ENCODE measurements at regions not wholly inside any gene's neighbourhood (a gene's known extent, or its start where the extent isn't known, plus 50 kb on each side); places are given as distances from the start of the nearest gene placed in this dataset.
"Not testable (repeated sequence)": the region's sequence is repeated elsewhere in the genome, so short reads cannot be mapped to it uniquely, and the experiment has no call there.

DNA sequence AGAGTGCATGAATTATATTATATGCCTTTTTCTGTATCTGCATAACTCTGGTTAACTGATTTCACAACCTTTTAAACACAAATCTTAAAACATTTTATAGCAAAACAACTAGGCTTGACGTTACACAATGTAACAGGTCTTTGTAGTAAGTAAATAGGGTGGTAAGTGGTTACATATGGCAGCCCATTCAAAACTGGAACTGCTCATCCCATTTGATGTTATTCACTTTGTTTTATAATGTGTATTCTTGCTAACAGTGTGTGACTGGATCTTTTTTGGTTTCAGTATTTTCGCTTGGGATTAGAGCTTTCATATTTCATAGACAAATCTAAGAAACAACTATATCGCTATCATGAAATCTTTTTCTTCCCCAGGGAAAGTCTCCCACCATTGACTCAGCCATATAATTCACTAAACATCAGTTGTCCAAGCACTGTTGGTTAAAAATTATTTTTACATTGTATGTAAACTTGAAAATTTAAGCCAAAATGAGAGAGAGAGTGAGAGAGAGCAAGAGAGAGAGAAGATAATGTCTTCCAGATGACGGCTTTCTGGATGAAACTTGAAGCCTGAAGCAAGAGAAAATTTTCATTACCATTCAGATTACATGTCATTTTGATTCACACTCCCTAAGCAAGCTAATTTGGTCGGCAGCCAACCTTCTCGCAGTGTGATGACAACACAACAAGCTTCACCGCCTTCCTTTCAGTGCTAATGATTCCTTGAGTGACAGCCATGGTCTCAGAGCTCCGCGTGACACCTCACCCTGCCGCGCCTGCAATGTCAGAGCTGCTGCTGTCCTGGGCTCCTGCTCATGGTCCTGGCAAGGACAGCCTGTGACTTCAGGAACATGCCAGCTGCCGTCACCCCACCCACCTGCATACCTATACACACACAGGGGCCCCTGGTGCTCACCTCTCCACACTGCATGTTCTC lies 946.9 kb upstream of the SOX11 start:
- DNase-seq, result peak in 1 of 2 experiments; percentile 12

DNA sequence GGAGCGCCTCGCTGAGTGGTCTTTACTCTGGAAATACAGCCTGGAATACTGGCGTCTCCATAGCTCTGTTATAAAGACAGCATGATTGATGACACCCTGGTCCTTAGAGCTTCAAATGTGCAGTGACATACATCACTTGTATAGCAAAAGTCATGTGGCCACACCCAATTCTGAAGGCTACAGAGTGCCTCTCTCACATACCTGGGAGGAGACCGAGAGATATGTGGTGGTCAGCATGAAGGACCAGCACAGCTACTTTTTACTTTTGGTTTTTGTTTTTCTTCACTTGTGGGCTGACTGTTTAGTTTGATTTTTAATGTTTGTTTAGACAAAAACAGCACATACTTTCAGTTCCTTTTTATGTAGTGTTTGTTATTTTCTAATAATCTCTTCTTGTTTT lies 938.5 kb upstream of the SOX11 start:
- no peak for DNase-seq

DNA sequence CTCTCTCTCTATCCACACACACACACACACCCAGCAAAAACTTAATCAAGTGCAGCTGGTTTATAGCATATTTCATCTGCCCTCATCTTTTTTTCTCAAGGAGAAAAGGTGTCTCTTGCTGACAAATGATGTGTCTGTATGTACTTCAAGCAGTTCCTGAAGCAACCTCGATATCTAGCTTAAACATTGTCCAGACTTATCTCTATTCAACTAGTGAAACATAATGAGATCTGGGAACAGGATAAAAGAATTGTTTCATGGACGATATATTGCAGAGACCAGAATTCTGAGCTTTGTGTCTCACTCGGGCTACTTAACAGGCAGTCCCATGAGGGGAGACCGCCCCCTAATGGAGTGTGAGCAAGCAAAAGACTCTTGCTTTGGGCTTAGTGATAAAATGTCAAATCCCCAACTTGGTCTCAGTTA lies 929.2 kb upstream of the SOX11 start:
- DNase-seq, result peak; percentile 46 to 71

DNA sequence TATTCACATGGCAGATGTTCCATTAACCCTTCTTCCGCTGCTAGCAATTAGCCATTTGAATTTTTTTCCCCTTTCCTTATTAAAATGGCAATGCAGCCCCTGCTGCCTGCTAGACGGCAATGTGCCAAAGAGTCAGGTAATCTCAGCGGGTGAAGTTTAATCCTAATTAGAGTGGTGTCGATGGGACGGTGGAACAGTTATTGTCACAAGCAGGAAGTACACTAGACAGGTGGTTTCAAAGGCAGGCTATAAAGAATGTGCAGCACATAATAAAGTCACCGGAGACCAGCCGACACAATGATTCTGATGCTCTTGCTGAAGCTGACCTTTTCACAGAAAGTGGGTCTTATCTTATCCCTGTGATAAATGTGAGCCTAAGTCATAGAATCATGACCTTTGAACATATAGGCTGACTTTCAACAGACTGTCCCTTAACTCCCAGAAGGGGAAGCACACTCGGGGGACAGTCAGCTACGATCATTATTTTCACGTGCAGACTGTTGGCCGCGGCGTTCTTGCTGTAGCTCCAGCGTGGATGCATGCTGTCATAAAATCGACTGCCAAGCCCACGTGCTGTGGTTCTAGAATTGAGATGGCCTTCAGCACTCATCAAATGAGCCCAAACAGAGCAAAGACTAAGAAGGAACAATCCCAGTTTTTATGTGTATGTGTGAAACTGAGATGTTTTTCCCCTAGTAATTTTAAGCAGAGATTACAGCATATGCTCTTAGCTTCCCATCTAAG lies 926.2 kb upstream of the SOX11 start:
- DNase-seq, result no peak

DNA sequence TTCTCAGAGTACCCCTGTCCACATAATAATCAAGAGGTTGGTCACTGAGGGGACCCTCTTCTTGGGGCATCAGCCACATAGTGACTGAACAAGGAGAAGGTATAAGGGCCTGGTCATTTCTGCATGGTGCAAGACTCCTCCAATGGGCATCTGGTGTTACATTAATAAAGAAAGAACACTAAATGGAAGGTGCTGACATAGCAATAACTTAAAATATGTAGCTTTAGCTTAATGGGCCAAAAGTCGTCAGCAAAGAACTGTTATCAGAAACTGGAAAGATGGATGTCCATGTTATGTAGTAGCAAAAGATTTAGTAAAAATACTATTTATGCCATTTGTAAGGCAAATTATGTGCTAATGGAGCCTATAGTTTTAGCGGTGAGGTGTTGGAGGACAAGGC lies 916.5 kb upstream of the SOX11 start:
- no peak for DNase-seq

DNA sequence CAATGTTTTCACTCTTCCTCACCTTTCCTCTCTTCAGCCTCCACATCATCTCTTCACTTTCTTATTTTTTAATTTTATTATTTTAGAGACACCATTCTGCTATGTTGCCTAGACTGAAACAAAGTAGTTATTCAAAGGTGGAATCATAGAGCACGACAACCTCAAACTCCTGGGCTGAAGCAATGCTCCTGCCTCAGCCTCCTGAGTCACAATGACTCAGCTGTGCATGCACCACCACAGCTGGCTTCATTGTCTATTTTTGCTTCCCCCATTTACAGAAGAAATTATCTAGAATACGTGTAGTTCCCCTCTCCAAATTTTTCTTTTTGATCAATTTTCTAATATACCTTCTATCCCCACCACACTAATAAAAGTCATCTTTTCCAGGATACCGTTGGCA lies 911.5 kb upstream of the SOX11 start:
- no peak for DNase-seq

DNA sequence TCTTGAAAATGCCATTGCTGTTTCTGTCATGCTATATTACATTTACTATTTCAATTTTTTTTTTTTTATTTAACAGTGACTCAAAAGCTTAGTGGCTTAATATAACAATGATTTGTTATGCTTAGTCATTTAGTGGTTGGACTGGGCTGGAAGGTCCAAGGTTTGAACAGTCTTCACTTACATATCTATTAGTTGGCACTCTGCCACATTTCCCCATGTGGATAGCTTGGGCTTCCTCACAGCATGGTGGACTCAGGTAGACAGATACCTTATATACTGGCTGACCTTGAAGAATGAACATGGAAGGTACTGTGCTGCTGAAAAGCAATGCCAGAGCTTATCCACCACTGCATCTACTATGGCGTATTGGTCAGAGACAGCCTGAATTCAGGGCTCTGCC lies 909.5 kb upstream of the SOX11 start:
- no peak for DNase-seq

DNA sequence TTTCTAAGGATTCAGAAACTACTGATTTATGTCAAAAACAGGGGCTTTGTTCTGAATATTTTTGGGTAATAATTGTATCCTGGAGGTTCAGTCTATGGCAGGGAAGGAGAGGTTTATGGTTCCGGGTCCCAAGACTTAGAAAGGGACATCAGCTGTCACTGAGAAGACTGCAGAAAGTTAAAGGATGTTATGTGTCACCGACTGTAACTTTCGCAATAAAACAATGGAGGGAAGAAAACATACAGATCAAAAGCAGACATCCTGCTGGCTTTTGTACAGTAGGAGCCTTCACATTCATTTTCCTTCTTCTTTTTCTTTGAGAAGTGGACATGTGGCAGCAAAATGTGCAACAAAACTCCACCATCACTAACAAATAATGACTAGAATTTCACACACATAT lies 900.7 kb upstream of the SOX11 start:
- no peak for DNase-seq

DNA sequence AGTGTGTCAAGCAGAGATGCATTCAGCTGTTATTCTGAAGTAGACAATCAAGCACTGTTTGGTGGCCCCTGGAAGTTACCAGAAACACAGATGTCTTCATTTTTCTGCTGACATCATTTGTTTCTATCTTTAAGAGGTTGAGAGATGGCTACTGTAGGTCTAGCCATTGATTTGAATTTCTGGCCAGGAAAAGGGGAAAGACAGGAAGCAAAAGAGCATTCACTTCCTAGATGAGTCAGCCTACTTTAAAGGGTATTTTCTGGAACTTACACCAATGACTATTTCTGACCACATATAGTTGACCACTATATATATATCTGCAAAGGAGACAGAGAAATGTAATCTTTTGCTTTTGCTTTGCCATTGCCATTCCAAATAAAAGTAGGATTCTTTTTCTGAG lies 900.1 kb upstream of the SOX11 start:
- no peak for DNase-seq

DNA sequence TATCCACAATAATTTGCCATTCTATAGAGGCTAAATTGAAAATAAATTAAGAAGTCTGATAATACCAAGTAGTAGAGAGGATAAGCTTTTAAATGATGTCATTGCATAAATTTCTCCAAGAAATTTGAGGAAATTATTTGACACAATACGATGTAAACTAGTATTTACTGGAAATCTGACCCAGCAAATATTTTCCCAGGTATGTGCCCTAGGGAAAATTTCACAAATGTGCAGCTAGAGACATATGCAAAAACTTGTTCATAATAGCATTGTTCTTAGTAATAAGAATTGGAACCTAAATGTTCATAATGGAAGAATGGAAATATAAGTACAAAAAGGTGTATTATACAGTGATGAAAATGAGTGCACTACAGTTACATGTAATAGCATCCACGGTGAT lies 888.8 kb upstream of the SOX11 start:
- no peak for DNase-seq

DNA sequence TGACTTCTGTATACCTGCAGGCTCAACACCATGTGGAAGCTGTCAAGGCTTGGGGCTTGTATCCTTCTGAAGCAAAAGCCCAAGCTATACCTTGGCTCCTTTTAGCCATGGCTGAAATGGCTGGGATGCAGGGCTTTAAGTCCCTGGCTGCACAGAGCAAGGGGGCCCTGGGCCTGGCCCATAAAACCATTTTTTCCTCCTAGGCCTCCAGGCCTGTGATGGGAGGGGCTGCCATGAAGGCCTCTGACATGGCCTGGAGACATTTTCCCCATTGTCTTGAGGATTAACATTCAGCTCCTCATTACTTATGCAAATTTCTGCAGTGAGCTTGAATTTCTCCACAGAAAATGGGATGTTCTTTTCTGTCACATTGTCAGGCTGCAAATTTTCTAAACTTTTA lies 878.0 kb upstream of the SOX11 start:
- DNase-seq, result not testable (repeated sequence)

DNA sequence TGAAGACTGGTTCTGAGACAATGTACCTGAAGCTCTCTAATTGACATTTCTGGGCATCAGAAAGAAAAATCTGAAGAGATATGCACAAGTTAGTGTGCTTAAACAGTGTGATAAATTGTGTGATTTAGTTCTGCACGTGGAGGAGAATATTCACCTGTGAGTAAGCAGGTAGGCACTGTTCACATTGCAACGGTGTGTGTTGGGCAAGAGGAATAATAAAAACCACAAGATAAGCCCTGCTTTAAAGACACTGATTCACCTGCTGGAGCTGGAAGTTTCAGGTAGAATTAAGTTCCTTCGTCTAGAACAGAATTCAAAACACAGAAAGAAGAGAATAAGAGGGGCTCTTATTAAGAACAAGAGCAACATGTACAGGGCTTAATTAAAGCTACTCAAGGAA lies 864.3 kb upstream of the SOX11 start:
- DNase-seq, result no peak

DNA sequence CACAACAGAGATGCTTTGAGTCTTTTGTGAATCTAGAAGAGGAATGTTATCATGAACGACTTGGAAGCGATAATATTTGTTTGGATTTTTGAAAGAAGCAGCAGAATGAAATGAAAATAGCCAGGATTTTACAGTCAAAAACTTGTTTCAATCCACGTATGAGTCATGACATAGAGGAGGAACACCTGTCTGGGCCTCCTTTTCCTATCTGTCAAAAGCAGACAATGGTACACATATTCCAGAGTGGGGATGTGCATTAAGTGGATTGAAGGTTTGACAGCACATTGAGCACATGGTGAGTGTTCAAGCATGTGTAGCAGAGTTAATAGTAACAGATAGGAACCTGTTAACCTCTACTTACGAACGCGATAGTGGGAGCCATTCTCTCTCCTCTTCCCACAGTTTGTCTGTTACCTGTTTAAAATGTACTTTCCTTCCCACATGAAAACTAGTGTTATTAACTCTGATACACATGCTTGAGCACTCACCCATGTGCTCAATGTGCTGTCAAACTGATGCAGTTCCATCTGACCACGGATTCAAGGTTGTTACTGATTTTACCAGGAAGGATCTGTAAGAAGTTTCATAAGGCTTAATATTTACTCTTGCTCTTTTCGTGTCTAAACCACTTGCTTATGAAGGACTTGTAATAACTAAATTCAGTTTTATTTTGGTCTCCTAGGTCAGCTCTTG lies 863.4 kb upstream of the SOX11 start:
- DNase-seq, result no peak

DNA sequence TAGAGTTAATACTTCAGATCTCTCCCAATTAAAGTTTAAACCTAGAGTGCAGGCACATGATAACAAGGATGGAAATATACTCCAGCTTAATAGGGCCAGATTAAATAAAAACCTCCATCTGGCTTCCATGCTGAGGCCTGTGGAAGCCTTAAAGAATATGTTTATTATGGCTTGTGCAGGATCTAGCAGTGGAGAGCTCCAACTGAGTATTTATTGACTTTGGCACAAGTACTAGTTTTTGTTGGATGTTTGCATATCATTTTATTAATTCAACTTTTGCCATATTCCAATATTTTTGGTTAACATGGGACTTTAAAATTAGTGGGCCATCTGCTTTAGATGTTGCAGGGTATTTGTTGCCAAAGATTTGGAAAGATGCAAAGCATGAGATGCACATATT lies 860.4 kb upstream of the SOX11 start:
- DNase-seq, result no peak

DNA sequence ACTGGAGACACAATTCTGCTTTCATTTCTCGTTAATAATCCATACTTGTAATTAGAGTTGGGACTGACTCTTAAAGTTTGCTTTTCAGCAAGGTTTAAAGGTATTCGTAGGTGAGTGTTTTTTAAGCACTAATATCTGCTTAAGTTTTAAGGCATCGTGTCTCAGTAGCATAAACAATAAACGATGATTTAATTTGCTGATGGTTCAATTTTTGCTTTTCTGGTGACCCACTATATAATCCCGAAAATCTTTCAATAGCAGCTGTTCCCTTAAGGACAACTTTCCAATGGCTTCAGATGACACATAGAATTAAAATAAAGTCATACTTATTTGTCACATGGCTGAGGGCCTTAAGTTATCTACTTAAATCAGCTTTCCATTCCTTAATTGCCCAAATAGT lies 859.5 kb upstream of the SOX11 start:
- DNase-seq, result no peak

DNA sequence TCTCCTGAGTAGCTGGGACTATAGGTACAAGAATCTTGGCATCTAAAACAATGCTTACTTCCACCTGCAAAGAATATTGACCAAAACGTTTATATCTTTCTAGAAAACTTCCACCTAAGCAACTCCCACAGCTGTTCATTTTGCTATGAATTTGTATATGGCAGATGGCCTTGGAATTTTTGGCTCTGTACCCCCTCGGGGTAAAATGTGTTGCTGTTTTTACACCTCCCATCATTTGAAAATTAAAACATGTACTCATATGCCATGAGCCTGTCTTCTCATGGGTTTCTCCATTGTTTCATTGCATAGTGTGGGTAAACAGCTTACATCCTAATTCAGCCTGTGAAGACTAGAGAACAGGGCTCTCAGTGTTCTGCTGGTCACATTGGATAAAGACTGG lies 853.6 kb upstream of the SOX11 start:
- no peak for DNase-seq

DNA sequence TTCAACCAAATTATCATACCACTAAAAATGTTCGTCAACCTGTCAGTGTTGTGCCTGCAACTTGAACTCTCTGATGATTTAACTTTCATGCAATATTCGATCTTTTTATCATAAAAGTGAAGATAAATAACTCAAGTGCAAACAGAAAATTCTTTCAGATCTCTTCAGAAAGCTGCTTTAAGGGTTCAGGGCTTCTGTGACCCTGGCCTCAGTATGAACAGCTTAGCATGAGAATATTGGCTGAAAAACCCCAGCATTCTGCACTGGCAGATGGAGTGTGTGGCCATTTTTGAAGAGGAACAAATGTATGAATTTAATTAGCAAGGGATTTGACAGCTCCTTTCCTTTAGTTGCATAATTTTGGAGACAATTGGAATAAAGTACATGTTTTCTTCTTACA lies 851.4 kb upstream of the SOX11 start:
- DNase-seq, result no peak

DNA sequence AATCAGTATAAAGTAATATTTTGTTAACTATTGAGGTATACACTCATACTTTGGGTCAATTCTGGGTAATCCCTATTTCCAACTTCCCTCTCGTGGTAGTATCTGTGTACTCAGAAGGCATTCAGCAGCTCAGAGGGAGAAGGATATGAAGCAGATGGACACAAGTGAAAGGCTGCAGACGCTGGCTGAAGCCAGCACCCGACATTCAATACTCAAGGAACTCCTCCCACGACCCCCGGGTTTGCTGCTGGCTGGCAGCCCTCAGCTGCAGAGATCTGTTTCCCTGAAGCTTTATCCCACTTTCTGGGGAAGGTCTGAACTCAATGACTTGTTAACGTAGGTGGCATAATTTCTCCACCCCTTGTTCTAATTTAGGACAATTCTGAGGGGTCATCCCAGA lies 847.3 kb upstream of the SOX11 start:
- DNase-seq, result no peak

DNA sequence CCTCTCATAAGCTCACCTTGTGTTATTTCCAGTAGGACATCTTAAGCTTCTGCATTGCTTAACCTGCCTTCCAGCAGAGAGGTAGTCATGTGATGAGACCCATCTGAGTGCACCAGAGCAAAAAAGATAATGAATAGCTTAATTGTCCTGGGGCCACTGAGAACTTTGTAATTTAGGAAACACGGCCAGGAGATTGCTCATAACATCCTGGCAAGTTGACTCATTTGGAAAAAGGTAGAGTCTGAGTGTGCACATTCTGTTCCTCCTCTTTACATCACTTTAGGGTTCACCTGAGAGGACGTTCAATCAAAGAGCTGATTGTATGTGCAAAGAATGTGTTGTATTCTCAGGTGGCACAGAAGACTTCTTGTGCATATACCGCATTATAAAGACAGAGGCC lies 830.2 kb upstream of the SOX11 start:
- DNase-seq, result no peak

DNA sequence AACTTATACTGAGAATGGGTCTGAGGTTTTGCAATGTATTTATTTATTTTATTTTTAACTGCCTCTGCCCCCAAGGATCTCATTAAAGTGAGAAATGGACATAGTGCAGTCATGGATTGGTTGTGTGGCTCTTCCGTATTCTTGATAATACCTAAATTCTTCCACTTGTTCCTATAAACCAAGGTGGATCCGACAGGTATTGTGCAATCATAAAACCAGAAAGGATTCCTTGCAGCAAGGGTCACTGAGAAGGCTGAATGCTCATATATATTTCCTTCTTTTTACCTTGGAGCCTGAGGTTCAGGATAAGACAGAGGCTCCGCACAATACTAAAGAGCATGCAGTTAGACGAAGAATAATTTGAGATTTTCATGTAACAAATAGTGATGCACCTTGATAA lies 826.0 kb upstream of the SOX11 start:
- no peak for DNase-seq

DNA sequence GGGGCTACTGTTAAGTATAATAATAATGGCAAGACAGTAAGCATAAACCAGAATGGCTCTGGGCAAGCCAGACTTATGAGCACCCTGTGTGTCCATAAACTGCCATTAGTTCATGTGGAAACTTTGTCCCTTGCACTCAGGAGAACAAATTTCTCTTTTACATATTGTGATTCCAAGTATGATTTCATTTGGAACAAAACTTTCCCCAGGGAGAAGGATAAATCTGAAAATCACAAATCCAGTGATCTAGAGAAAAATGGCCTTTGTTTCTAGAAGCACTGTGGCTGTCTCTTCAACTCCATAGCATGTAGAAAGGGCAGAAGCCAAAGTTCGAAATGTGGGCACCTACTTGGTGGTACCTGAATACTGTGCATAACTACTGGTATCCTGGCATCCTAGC lies 823.7 kb upstream of the SOX11 start:
- DNase-seq, result no peak

DNA sequence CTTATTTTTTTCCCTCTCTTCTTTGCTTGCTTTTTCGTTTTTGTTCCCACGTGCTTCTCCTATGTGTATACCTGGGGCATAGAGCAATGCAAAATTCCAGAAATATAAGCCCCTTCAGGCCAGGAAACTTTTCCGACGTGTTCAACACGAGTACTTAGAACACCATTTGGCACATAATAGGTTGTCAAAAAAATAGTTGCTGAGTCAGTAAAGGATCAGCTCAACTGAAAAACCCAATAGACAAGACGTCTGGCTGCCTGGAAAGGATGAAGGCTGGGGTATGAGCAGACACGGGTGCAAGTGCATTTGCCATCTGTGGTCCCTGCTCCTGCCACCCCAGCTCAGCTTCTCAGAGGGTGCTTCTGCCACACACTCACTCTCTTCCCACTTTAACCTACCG lies 823.0 kb upstream of the SOX11 start:
- DNase-seq, result no peak

DNA sequence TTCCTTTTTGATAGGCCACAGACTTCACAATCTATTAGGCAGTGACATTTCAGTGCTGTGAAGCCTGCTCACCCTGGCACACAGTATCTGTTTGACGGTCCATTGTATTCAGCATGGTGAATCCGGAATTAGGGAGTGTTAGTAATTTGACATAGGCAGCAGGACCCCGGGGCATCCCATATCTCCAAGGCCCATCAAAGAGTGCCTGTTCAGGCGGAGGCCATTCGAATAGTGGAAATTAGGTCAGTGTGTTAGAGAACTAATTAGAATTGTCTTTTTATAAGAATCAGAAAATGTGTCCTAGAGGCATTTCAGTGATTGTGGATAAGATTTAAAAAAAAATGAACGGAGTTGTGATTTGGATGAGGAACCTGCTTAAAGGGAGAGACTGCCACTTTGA lies 818.8 kb upstream of the SOX11 start:
- no peak for DNase-seq

Data from SHP77 (cell line).